ENCODE measurements at regions not wholly inside any gene's neighbourhood (a gene's known extent, or its start where the extent isn't known, plus 50 kb on each side); places are given as distances from the start of the nearest gene placed in this dataset.
"Not testable (repeated sequence)": the region's sequence is repeated elsewhere in the genome, so short reads cannot be mapped to it uniquely, and the experiment has no call there.

GRCh38 chr3:88000853-88001252 lies 58.0 kb downstream of the CGGBP1 start:
- no peak for DNase-seq

- DNase-seq: no peak
Observed at GRCh38 chr3:87997966-87998365, 60.8 kb downstream of the CGGBP1 start.

DNA sequence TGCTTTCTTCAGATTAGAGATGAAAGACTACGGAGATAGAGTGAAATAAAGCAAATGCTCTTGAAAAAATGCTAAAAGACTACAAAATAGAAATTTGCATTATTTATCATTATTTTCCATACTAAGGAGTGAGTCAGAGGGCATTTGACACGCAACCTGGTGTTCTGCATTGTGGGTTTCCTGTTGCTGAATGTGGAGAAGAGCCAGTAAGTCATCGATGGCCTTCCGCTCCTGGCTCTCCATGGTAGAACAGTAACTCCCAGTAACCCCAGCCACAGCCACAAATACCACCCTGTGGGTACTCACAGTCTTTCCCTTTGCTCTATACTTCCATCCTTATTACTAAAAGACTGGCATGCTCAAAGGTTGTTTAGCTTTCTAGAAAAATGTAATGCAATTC lies 61.5 kb downstream of the CGGBP1 start:
- DNase-seq: peak; percentile 30

- DNase-seq: no peak
Observed at GRCh38 chr3:87996882-87997281, 61.9 kb downstream of the CGGBP1 start.

DNA sequence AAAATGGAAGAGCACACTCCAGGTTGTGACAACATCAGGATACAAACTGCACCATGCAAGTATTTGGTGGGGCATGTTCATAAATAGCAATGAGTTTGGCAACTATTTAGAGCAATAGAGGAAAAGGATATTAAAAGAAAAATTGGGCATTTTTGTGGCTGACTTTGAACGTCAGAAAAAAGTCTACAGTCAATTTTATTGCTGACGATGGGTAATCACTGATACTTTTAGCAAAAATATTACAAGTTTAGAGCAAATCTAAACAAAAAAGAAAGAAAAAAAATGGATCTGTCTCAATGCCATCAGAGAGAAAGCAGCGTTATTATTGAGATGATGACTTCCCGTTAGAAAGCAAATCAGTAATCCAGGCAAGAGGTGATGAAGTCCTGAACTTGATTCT lies 65.2 kb downstream of the CGGBP1 start:
- no peak for DNase-seq

GRCh38 chr3:87987952-87988351 lies 70.9 kb downstream of the CGGBP1 start:
- peak; percentile 20 for DNase-seq

GRCh38 chr3:87982421-87982820 lies 76.4 kb downstream of the CGGBP1 start:
- no peak for DNase-seq

DNA sequence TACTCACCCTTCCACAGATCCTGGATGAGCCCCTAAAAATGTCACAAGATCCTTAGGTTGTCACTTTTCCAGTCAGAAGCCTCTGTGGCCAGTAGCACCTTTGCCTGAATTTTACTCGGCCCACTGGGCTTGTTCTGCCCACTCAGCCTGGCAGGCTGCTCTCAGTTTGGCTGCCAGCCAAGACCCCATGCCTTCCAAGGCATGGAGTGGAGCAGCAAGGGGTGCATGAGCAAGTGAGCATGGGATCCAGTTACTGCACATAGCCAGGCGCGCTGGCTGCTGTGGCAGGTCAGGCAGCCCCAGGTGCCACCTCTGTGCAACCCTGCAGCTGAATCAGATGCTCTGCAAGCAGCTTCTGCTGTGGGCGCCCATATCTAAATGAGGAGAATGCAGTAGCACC lies 79.3 kb downstream of the CGGBP1 start:
- DNase-seq: no peak

DNA sequence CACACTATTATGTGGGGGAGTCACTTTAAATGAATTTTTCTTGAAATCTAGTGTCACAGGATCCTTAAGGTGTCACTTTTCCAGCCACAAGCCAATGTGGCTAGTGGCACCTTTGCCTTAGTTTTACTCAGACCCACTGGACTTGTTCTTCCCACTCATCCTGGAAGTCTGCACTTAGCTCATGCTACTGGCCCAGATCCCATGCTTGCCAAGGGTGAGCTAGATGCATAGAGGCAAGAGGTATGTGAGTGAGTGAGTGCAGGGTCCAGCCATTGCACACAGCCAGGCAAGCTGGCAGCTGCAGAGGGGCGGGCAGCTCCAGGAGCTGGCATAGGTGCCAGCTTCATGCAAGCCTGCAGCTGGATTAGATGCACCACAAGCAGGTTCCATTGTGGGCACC lies 81.0 kb downstream of the CGGBP1 start:
- no peak for DNase-seq

DNA sequence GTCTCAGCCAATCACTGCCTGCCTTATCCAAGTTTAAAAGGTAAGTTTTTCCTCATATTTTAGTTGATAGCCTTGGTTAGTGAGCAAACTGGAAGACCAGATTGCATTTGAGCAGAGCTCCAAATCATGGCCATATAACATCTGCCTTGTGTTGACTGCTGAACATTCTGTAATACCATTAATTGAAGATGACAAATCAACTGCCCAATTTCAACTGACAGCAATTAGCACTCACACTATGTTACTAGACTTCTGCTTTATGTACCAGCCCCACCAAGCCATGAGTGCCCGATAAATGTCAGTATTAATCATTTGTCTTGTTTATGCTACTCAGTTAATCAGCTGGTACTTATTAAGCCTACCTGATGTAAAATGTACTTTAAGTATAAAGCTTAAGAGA lies 83.1 kb downstream of the CGGBP1 start:
- DNase-seq: no peak

GRCh38 chr3:87973906-87974305 lies 84.9 kb downstream of the CGGBP1 start:
- DNase-seq: no peak

GRCh38 chr3:87969620-87970019 lies 89.2 kb downstream of the CGGBP1 start:
- DNase-seq: no peak

- DNase-seq: no peak
Observed at GRCh38 chr3:87968668-87969067, 90.1 kb downstream of the CGGBP1 start.

- no peak for DNase-seq
Observed at GRCh38 chr3:87958289-87958688, 100.5 kb downstream of the CGGBP1 start.

DNA sequence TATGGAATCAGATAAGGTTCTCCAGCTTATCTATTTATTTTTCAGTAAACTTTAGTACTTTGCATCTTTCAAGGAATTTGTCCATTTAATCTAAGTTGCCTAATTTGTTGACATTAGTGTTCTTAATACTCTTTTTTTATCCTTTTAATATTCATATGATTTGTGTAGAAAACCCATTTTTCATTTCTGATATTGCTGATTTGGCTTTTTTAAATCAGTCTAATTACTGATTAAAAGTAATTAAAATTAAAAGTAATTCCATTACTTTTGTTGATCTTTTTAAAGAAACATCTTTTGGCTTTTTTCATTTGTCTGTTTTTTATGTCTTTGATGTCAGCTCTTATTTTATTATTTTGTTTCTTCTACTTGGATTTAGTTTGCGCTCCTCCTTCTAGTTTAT lies 101.2 kb downstream of the CGGBP1 start:
- DNase-seq: no peak

DNA sequence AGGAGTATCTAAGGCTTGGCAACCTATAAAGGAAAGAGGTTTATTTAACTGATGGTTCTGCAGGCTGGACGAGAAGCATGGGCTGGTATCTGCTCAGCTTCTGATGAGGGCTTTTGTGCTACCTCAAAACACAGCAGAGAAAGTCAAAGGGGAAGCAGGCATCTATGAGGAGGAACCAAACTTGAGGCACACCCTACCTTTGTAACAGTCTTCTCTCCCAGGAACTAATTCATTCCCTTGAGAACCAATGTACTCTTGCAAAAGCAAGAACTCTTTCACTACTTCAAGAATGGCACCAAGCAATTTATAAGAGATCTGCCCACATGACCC lies 109.0 kb downstream of the CGGBP1 start:
- DNase-seq: no peak

GRCh38 chr3:87949189-87949878 lies 109.5 kb downstream of the CGGBP1 start:
- no peak for DNase-seq

DNA sequence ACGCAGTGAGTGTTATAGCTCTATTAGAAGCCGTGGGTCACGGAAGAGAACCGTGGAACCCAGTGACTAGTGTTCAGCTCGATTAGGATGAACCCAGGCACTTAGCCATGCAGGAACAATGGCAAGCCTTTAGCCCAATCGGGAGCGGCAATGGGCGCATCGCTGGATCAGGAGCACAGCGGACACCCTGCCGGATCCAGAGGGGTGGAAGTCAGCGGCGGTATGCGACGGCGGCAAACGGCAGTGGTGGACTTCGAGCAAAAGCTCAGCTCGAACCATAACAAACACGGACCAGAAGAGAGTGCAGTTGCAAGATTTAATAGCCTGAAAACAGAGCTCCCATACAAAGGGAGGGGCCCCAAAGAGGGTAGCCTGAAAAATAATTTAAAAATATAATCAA lies 112.8 kb downstream of the CGGBP1 start:
- not testable (repeated sequence) for DNase-seq

DNA sequence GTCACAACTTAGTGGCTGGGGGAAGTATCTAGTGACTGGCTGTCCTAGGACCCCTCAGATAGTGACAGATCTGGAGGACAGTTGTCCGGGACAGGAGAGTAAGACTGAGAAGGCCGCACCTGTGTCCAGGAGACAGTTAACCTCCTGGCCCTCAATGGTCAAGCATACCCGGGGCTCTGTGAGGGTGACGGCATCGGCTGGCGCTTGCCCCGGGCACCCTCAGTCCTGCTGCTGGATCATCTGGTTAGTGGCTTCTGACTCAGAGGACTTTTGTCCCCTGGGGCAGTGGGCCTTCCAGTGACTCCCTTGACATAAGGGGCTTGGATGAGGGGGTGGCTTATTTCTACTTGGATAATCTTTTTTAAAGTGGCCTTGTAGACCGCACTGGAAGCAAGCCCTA lies 116.5 kb downstream of the CGGBP1 start:
- DNase-seq: not testable (repeated sequence)

- no peak for DNase-seq
Observed at GRCh38 chr3:87924485-87924884, 134.3 kb downstream of the CGGBP1 start.

GRCh38 chr3:87920549-87920948 lies 138.3 kb downstream of the CGGBP1 start:
- DNase-seq: no peak

DNA sequence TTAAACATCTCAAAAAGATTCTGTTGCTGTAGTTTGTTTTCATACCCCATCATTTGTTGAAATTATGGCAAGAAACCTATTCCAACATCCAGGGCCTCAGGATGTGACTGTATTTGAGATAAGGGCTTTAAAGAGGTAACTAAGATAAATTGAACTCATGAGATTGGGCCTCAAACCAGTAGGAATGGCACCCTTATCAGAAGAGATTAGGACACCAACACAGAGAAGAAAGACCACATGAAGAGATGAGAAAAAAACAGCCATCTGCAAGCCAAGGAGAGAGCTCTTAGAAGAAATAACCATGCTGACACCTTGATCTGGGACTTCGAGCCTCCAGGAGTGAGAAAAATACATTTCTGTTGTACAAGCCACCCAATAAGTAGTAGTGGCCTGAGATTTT lies 157.7 kb downstream of the CGGBP1 start:
- peak; percentile 48 for DNase-seq

- no peak for DNase-seq
Observed at GRCh38 chr3:87900061-87900460, 158.7 kb downstream of the CGGBP1 start.

DNA sequence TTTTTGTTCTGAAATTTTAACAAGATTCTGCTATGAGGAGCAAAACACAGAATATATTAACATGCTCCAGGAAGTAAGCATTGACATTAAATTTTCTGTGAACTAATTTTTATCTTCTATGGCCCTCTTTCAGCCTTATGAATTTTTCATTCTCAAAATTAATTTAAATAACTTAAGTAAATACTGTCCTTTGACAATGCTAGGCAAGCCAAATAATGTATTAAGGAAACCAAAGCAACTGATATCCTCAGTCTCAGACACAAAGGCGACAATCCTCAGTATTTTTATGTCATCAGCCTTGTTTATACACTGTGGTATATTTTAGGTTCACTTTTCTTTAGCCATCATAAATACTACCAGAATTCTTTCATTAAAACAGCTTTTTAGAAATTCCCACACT lies 159.8 kb downstream of the CGGBP1 start:
- no peak for DNase-seq

DNA sequence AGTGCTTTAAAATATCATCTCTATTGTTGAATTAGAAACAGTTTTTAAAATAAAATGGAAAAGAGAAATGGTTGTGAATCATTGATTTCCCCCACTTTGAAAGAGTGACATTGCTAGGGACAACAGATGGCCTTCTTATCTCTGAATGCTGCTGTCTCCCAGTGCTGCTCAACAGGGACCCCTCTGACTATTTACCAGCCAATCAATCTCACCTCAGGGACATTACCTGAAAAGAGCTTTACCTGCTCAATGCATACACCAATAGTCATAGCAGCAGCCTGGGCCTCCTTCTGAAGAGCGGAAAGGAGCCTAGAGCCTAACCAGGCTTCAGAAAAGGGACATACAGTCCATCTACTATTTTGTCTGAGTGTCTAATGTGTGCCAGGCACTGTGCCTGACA lies 162.8 kb downstream of the CGGBP1 start:
- no peak for DNase-seq

- peak; percentile 84 for DNase-seq
Observed at GRCh38 chr3:87873136-87873535, 185.7 kb downstream of the CGGBP1 start.

All from NCI-H226 (cell line).